ENCODE measurements at regions not wholly inside any gene's neighbourhood (a gene's known extent, or its start where the extent isn't known, plus 50 kb on each side); places are given as distances from the start of the nearest gene placed in this dataset.
"Not testable (repeated sequence)": the region's sequence is repeated elsewhere in the genome, so short reads cannot be mapped to it uniquely, and the experiment has no call there.

DNA sequence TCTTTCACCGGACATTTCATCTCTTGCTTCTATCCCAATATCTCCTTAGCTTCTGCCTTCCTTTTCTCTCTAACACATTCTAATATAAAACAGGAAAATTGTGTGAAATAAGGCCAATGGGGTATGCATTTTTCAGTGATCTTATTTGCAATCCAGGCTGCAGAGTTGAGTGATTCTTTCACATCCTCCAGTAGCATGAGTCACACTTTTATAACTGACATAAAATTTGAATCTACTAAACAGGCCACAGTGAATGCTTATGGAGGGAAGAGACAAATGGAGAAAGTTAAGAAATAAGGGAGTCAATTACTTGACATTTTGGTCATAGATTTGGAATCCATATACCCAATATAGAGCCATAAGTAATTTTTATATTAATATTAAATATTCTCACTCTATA, 1037.0 kb upstream of the SPRY2 start:
- DNase-seq (ENCODE audit: low read depth, low spot score), result no peak
- in situ Hi-C loops (cut with HindIII; ENCODE audit: low pct_unique_long_range_greater_than_20kb, low sequenced_read_pairs), result no loop called here

DNA sequence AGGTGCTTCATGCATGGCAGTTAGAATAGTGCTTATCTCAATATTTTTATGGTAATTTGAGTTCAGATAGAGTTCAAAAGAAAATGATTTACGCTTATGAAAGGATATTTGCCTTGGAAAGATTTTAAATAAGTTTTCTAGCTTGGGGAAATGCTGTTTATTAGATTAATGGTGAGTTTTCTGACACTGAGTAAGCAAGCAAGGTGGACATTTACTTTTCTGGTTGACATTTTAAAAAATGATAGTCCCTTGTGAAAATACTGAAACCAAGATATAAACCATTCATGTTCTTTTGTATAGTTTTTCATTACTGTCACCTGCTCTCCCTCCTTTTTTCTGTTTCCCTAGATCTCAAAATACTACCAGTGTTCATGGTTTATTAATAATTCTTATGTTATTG, 1034.8 kb upstream of the SPRY2 start:
- in situ Hi-C loops (cut with HindIII; ENCODE audit: low pct_unique_long_range_greater_than_20kb, low sequenced_read_pairs), result no loop called here
- DNase-seq (ENCODE audit: low read depth, low spot score), result no peak

DNA sequence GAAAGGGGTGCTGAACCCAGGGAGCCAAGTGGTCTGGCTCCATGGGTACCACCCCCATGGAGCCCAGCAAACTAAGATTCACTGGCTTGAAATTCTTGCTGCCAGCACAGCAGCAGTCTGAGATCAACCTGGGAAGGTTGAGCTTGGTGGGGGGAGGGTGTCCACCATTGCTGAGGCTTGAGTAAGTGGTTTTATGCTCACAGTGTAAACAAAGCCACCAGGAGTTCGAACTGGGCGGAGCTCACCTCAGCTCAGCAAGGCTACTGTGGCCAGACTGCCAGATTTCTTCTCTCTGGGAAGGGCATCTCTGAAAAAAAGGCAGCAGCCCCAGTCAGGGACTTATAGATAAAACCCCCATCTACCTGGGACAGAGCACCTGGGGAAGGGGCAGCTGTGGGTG, 1021.8 kb upstream of the SPRY2 start:
- in situ Hi-C loops (cut with HindIII; ENCODE audit: low pct_unique_long_range_greater_than_20kb, low sequenced_read_pairs); DNase-seq (ENCODE audit: low read depth, low spot score): not testable (repeated sequence)

DNA sequence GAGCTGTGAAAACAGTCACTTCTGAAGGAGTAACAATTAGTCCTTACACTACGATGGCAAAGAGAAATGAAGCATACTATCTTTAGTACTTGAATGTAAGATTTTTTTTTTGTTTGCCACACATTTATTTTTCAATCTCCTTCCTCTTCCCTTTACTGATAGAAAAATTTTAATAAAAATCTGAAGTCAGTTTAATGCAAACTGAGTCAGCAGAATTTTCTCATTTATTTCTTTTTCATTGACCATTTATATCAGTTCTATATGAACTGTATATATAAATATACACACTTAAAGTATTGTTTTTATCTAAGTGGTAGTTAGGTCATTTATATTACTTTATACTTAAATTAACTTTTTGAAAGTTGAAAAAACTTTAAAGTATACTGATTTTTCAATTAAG, 1009.1 kb upstream of the SPRY2 start:
- DNase-seq (ENCODE audit: low read depth, low spot score), result no peak
- in situ Hi-C loops (cut with HindIII; ENCODE audit: low pct_unique_long_range_greater_than_20kb, low sequenced_read_pairs), result no loop called here

DNA sequence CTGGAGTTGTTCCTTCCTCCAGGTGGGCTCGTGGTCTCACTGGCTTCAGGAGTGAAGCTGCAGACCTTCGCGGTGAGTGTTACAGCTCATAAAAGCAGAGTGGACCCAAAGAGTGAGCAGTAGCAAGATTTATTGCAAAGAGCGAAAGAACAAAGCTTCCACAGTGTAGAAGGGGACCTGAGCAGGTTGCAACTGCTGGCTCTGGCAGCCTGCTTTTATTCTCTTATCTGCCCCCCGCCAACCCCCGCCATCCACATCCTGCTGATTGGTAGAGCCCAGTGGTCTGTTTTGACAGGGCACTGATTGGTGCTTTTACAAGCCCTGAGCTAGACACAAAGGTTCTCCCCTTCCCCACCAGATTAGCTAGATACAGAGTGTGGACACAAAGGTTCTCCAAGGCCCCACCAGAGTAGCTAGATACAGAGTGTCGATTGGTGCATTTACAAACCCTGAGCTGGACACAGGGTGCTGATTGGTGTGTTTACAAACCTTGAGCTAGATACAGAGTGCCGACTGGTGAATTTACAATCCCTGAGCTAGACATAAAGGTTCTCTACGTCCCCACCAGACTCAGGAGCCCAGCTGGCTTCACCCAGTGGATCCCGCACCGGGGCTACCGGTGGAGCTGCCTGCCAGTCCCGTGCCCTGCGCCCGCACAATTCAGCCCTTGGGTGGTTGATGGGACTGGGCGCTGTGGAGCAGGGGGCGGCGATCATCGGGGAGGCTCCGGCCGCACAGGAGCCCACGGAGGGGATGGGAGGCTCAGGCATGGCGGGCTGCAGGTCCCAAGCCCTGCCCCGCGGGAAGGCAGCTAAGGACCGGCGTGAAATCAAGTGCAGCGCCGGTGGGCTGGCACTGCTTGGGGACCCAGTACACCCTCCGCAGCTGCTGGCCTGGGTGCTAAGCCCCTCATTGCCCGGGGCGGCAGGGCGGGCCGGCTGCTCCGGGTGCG, 999.5 kb upstream of the SPRY2 start:
- in situ Hi-C loops (cut with HindIII; ENCODE audit: low pct_unique_long_range_greater_than_20kb, low sequenced_read_pairs); DNase-seq (ENCODE audit: low read depth, low spot score): not testable (repeated sequence)

DNA sequence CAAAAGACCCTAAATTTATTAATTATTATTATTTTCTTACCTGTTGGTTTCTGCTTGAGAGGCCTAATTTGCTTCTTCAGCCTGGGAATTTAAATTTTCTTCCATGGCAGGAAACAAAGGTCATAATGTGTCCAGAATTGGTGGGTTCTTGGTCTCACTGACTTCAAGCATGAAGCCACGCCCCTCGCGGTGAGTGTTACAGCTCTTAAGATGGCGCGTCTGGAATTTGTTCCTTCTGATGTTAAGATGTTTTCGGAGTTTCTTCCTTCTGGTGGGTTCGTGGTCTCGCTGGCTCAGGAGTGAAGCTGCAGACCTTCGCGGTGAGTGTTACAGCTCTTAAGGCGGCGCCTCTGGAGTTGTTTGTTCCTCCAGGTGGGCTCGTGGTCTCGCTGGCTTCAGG, 998.7 kb upstream of the SPRY2 start:
- DNase-seq (ENCODE audit: low read depth, low spot score); in situ Hi-C loops (cut with HindIII; ENCODE audit: low pct_unique_long_range_greater_than_20kb, low sequenced_read_pairs): not testable (repeated sequence)

DNA sequence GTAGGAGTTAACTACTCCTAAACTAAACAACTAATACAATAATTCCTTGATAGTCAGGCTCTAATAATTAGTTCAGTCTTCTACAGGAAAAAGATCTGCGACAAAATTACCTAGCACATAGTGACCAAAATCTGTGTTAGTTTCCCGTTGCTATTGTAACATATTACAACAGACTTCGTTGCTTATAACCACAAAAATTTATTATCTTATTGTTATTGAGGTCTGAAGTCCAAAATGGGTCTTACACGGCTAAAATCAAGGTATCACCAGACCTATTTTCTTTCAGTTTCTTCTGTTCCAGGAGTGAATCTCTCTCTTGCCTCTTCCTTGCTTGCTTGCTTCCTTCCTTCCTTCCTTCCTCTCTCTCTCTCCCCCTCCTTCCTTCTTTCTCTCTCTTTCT, 993.6 kb upstream of the SPRY2 start:
- DNase-seq (ENCODE audit: low read depth, low spot score), result no peak
- in situ Hi-C loops (cut with HindIII; ENCODE audit: low pct_unique_long_range_greater_than_20kb, low sequenced_read_pairs), result no loop called here

DNA sequence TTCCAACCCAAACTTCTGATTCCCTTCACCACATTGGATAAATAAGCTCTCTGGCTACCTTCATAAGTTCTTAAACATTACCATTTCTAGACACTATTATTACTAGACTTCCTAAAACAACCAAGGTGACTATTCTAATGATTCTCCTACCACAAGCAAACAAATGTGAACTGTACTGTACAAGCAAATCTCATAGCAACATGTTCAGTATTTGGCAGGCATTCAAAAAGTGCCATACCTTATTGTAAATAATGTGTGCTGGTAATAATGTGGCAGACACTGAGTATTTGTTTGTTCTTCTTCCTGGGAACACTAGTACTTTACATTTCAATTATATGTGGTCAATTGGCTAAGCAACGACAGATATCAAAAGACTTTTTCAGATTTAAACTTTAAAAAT, 986.0 kb upstream of the SPRY2 start:
- in situ Hi-C loops (cut with HindIII; ENCODE audit: low pct_unique_long_range_greater_than_20kb, low sequenced_read_pairs), result no loop called here
- DNase-seq (ENCODE audit: low read depth, low spot score), result no peak

DNA sequence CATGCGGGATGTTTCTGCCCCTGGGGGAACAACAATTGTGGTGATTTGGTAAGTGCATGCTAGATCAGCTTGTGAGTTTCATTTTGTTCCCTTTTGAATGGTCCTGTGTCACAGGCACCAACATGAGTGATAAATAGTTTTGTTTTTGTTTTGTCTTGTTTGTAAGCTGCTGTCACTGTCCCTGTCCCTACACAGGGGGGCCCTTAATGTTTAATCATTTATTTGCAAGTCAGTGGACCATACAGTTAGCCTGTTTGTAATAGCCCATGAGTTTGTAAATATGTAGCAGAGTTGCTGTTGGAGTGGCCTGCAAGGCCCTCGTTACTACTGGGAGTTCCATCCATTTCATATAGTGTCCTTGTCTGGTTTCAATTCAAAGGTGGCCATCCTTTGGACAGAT, 979.6 kb upstream of the SPRY2 start:
- in situ Hi-C loops (cut with HindIII; ENCODE audit: low pct_unique_long_range_greater_than_20kb, low sequenced_read_pairs), result no loop called here
- no peak for DNase-seq (ENCODE audit: low read depth, low spot score)

DNA sequence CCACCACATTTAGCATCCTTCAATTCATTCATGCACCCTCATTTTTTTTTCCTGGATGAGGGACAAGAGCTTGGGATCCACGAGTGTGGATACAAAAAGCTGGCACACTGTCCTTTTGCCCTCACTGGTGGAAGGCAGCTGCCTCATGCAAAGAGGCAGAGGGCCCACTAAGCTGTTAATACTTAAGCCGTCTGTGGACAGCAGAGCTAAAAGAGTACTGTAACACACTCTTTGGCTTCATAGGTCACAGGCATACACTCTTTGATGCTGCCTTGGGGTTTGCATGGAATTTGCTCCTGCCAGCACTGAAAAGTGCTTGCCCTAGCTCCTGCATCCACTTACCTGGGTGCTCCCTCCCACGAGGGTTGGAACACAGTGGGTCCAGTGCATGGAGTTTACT, 978.4 kb upstream of the SPRY2 start:
- no peak for DNase-seq (ENCODE audit: low read depth, low spot score)

DNA sequence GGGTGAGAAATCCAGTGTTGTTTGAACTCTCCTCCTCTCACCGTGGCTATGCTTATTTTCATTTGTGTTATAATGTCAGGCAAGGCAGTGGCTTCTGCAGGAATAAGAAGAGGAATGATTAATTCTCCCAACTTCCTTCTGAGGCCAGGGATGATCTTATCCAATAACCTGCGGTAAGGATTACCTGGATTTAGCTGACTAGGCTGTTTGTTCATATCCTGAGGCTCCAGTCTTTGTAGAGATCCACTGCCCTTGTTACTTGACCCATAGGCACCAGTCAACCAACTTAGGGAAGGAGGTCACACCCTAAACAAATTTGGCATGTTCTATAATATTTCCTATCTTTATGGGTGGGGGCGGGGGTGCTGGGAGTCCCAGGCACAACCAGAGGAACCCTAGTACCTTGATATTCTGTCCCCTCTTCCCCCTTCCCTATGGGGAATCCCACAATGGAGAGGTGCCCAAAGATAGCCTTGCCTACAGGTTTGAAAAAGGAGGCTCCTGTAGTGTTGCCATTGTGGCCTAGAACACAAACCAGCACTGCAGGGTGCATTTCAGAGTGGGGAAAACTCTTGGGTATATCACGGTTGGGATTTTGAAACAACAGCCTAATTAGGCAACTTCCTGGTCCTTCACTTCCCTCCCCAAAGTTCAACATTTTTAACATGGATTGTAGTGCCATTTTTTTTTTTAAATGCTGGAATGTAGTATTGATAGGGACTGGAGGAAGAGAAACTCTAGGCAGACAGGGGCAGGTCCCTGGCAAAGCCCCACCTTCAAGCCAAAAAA, 977.5 kb upstream of the SPRY2 start:
- DNase-seq (ENCODE audit: low read depth, low spot score), result no peak

More for the DNA sequence above, 978.4 kb upstream of the SPRY2 start:
- in situ Hi-C loops (cut with HindIII; ENCODE audit: low pct_unique_long_range_greater_than_20kb, low sequenced_read_pairs), result no loop called here

DNA sequence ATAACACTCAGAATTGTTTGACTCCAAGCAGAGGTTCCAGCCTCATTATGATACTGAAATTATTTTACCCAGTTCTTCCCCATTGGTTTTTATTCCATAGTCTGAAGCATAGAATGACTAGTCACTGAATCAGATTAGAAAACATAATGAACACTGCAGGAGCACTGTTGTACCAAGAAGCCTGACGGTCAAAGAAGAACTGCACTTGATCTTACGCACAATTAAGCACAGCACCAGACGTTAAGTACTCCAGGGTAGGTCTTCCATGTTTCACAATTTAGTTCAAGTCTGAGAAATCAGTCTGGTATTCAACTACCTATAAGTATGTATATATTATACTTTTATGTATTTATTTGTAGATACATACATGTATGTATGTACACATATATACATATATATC, 973.5 kb upstream of the SPRY2 start:
- in situ Hi-C loops (cut with HindIII; ENCODE audit: low pct_unique_long_range_greater_than_20kb, low sequenced_read_pairs), result no loop called here
- DNase-seq (ENCODE audit: low read depth, low spot score), result no peak

More for the DNA sequence above, 977.5 kb upstream of the SPRY2 start:
- in situ Hi-C loops (cut with HindIII; ENCODE audit: low pct_unique_long_range_greater_than_20kb, low sequenced_read_pairs), result no loop called here

DNA sequence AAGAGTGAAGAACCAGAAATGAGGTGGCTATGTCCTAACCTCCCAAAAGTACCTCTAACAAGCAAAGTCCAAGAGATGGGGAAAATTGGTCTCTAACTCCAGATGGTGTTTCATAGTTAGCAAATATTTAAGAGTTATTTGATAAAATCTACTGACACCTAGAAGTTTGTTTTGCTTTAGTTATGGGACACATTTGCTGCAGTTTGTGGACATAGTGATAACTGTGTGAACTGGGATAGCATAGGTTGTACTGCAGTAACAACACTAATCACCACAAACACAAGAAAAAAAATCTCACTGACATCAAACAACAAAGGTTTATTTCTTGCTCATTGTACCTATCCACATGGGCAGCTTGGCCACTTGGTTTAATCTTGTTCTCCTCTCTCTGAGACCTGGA, 965.0 kb upstream of the SPRY2 start:
- no peak for DNase-seq (ENCODE audit: low read depth, low spot score)
- in situ Hi-C loops (cut with HindIII; ENCODE audit: low pct_unique_long_range_greater_than_20kb, low sequenced_read_pairs), result no loop called here

DNA sequence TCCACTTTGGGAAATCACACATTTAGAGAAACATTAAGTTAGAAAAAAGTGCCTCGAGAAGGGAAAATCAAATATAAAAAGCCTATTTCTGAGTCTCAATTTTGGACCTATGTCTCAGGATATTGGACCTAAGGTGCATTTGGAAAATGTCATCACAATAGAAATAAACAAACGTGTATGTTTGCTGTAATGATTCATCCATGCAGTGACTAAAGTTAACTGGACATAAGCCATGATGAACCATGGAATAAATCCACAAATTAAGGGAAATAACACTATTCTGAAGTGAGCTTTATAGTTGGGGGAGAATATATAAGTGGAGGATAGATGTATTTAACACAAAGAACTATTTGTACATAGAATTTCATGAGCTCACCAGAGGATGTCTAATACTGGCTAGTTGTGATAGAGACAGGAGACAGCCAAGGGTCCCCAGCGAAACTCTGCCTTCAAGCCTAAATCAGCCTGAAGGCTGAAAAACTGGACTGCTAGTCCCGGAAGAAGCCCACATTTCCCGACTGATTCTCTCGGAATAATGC, 963.3 kb upstream of the SPRY2 start:
- in situ Hi-C loops (cut with HindIII; ENCODE audit: low pct_unique_long_range_greater_than_20kb, low sequenced_read_pairs), result no loop called here
- no peak for DNase-seq (ENCODE audit: low read depth, low spot score)

DNA sequence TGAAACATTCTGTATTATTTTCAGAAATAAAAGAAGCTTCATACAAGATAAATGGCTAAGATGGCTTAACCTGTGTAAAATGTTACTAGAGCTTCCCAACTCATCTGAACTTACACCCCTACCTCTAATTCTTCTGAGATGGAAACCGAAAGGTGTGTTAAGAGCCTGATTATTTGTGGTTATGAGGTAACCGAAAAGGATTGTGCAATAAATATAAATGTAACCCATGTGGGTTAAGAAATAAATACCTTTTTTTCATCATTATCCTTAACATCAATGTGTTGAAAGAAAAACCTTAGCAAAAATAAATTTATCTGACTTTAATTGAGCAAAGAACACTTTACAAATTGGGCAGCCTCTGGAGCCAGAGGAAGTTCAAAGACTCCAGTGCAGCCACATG, 961.8 kb upstream of the SPRY2 start:
- in situ Hi-C loops (cut with HindIII; ENCODE audit: low pct_unique_long_range_greater_than_20kb, low sequenced_read_pairs), result no loop called here
- DNase-seq (ENCODE audit: low read depth, low spot score), result no peak

DNA sequence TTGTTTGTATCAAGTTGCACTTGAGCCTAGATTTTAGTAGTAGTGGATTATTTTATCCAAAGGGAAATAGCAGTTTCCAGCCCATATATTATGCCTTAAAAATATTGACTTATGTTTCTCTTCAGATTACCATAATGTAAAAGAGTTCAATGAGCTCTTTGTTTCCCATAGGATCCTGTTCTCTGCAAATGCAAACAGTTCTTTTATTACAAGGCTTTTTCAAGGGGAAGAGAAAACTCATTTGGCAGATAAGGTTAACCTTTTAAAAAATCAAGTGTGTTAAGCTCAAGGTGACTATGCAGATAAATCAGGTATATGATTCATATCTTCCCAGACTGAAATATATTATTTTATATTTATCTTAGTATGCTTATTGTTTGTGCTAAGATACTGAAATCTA, 961.2 kb upstream of the SPRY2 start:
- peak; percentile 7 for DNase-seq (ENCODE audit: low read depth, low spot score)
- in situ Hi-C loops (cut with HindIII; ENCODE audit: low pct_unique_long_range_greater_than_20kb, low sequenced_read_pairs), result no loop called here

DNA sequence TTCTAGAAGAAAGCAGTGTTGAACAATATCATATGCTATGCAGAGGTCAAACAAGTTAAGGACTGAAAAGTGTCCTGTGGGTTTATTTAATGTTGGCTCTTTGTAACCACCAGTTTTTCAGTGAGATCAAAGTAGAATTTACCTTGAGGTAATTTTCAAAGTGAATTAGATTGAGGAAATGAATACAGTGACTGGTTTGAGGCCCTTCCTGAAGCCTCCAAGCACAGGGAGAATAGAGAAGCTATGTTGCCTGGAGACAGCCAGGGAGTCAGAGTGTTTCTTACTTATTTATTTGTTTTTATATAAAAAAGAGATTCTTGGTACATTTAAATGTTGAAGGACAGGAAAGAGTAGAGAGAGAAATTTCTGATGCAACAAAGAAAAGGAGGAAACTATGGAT, 954.3 kb upstream of the SPRY2 start:
- no peak for DNase-seq (ENCODE audit: low read depth, low spot score)
- in situ Hi-C loops (cut with HindIII; ENCODE audit: low pct_unique_long_range_greater_than_20kb, low sequenced_read_pairs), result no loop called here

DNA sequence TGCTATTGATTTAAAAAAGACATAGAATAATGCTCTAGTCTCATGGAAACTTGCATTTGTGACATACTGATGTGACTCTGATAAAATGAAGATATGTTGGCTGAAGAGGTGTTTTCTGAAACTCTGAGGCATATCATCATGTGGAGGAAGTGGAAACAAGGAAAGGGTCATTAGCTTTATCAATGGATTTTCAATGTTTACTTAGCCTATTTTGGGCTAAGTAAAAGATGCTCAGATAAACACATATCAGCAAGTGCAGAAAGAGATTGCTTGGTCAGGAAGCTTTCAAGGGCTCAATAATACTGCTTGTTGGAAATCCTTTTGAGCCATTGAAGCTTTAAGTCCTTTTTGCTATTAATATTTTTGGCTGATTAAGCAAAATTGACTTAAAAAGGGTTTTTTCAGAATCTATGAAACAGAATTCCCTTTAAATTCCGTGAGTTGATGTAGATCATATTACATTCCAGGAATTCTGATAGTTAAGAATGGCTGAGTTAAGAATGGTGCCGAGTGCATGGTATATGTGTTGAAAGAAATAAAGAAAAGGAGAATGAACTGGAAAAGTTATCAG, 952.8 kb upstream of the SPRY2 start:
- no peak for DNase-seq (ENCODE audit: low read depth, low spot score)
- in situ Hi-C loops (cut with HindIII; ENCODE audit: low pct_unique_long_range_greater_than_20kb, low sequenced_read_pairs), result no loop called here
